Neutrophil (primary cell): ENCODE measurements at regions not wholly inside any gene's neighbourhood (a gene's known extent, or its start where the extent isn't known, plus 50 kb on each side); places are given as distances from the start of the nearest gene placed in this dataset.
"Not testable (repeated sequence)": the region's sequence is repeated elsewhere in the genome, so short reads cannot be mapped to it uniquely, and the experiment has no call there.

Source experiments
- H3K27ac ChIP-seq: fragments of 200-600 bp; sonication (generic); 2 replicates; pipeline ENCODE4 v1.5.1; 2016; ENCODE audit warnings: mild to moderate bottlenecking, moderate library complexity
- H3K27me3 ChIP-seq: fragments of 200-600 bp; sonication (generic); 2 replicates; pipeline ENCODE4 v1.6.0; 2016; ENCODE audit warnings: mild to moderate bottlenecking
- H3K36me3 ChIP-seq: fragments of 200-600 bp; sonication (generic); 2 replicates; pipeline ENCODE4 v1.5.1; 2017
- H3K4me1 ChIP-seq, 2 experiments: fragments of 200-600 bp in 1 of 2; sonication (generic) in 1 of 2; 1 replicate in 1 of 2; 2 replicates in 1 of 2; pipeline versions ENCODE4 v1.5.1 to v1.6.1; 2013 to 2016; ENCODE audit warnings: low read depth in 1 of 2, low read length in 1 of 2, mild to moderate bottlenecking in 1 of 2, moderate library complexity in 1 of 2; ENCODE audit not compliant: control insufficient read depth in 1 of 2, insufficient read depth in 1 of 2
- H3K4me3 ChIP-seq, 2 experiments: fragments of 200-600 bp in 1 of 2; sonication (generic) in 1 of 2; 1 replicate in 1 of 2; 2 replicates in 1 of 2; pipeline ENCODE4 v1.5.1; 2013 to 2016; ENCODE audit warnings: low read depth in 1 of 2, low read length in 1 of 2, mild to moderate bottlenecking in 1 of 2, moderate library complexity in 1 of 2
- H3K9me3 ChIP-seq: fragments of 200-600 bp; sonication (generic); 2 replicates; pipeline ENCODE4 v1.5.1; 2016
- TF ChIP-seq, protein P1 (sequence below): fragments of 200-600 bp; sonication (generic); IDR thresholded peaks from 2 replicates; pipeline ENCODE4 v1.5.1; 2016; ENCODE audit warnings: antibody characterized with exemption

DNA sequence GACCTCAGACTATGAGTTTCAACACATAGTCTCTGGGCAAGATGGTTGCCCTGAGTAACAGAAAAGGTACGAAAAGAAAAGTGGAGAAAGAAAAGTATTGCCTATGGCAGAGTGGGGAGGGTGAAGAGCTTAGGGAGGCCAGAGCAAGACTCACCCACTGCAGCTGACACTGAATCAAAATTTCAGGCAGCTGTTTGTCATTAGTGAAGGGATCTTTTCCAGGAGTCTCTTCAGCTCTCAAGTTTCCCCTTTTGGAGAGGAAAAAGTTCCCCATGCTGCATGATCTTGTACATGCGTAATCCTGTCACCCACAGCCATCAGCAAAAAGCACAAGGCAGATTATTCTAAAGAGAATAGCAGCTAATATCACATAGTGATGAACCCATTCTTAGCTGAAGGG lies 616.9 kb upstream of the GBE1 start:
- H3K36me3 ChIP-seq: no peaks in the 10 kb centered on the region
- no peaks in the 10 kb centered on the region for H3K4me1 ChIP-seq
- H3K9me3 ChIP-seq: no peaks in the 10 kb centered on the region
- no peaks in the 10 kb centered on the region for H3K27me3 ChIP-seq
- TF ChIP-seq, protein P1, sequence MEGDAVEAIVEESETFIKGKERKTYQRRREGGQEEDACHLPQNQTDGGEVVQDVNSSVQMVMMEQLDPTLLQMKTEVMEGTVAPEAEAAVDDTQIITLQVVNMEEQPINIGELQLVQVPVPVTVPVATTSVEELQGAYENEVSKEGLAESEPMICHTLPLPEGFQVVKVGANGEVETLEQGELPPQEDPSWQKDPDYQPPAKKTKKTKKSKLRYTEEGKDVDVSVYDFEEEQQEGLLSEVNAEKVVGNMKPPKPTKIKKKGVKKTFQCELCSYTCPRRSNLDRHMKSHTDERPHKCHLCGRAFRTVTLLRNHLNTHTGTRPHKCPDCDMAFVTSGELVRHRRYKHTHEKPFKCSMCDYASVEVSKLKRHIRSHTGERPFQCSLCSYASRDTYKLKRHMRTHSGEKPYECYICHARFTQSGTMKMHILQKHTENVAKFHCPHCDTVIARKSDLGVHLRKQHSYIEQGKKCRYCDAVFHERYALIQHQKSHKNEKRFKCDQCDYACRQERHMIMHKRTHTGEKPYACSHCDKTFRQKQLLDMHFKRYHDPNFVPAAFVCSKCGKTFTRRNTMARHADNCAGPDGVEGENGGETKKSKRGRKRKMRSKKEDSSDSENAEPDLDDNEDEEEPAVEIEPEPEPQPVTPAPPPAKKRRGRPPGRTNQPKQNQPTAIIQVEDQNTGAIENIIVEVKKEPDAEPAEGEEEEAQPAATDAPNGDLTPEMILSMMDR: no peak
- H3K27ac ChIP-seq: no peak overlapping the region
- no peak overlapping the region for H3K4me3 ChIP-seq

DNA sequence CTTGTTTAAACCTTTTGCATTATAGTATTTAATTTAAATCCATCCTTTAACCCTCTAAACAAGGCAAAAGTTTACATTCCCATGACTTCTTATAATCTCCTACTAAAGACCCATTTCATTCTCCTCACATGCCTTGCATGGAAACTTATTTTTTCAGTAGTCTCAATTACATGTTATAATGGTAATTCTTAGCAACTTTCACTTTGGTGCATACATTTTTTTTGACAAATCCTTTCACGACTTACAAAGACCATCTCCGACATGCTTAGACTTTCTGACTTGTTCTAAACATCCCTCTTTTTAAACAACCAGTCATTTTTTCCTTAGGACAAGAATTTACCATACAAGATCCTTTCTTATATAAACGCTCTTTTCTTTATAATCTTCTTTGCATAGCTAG lies 615.4 kb upstream of the GBE1 start:
- TF ChIP-seq, protein P1: no peak
- no peaks in the 10 kb centered on the region for H3K36me3 ChIP-seq
- H3K27me3 ChIP-seq: no peaks in the 10 kb centered on the region
- no peaks in the 10 kb centered on the region for H3K9me3 ChIP-seq
- H3K4me3 ChIP-seq: no peak overlapping the region
- no peak overlapping the region for H3K27ac ChIP-seq
- no peaks in the 10 kb centered on the region for H3K4me1 ChIP-seq

DNA sequence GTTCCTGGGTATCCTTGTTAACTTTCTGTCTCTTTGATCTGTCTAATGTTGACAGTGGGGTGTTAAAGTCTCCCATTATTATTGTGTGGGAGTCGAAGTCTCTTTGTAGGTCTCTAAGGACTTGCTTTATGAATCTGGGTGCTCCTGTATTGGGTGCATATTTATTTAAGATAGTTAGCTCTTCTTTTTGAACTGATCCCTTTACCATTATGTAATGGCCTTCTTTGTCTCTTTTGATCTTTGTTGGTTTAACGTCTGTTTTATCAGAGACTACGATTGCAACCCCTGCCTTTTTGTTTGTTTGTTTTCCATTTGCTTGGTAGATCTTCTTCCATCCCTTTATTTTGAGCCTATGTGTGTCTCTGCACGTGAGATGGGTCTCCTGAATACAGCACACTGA lies 612.4 kb upstream of the GBE1 start:
- not testable (repeated sequence) for H3K27ac ChIP-seq, H3K9me3 ChIP-seq, H3K27me3 ChIP-seq, H3K4me3 ChIP-seq, H3K36me3 ChIP-seq, H3K4me1 ChIP-seq

DNA sequence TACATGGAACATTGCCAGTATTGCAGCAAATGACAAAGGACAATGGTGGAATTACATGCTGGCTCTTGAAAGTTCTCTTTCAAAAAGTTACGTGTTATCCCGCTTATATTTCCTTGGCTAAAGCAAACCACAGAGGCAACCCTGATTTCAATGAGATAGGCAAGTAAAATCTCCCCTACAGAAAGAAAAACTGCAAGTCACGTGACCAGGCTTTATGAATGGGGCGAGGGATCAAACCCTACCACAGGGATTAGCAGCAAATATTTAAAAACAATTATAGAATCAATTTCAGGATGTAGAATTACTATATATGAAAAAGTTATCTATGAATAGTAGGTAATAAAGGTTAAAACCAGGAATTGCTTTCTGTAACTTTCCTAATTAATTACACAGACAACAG lies 603.4 kb upstream of the GBE1 start:
- H3K27me3 ChIP-seq: no peaks in the 10 kb centered on the region
- no peak overlapping the region for H3K27ac ChIP-seq
- no peaks in the 10 kb centered on the region for H3K4me1 ChIP-seq
- H3K4me3 ChIP-seq: no peak overlapping the region
- H3K9me3 ChIP-seq: no peaks in the 10 kb centered on the region
- H3K36me3 ChIP-seq: no peaks in the 10 kb centered on the region
- TF ChIP-seq, protein P1: no peak

DNA sequence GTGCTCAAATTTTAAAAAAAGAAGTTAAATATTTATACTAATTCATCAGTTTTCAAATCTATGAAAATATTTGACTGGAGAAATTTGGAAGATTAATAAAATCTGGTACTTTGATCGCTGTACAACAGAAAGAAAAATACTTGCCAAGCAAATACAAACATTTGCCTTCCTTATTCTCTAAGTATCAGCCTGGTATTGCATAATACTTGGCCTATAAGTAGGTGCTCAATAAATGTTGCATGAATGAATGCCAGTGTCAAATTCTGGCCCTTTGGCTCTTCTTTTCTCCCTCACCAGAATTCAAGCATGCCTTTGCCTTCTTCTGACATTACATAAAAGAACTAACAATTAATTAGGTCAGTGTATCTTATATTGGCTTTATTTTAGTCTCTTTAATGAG lies 601.7 kb upstream of the GBE1 start:
- Histone ChIP-seq H3K9me3 (no peaks in the 10 kb centered on the region), H3K4me3 (no peak overlapping the region), H3K27ac (no peak overlapping the region), H3K36me3 (no peaks in the 10 kb centered on the region), H3K27me3 (no peaks in the 10 kb centered on the region), H3K4me1 (no peaks in the 10 kb centered on the region)
- TF ChIP-seq, protein P1: no peak

DNA sequence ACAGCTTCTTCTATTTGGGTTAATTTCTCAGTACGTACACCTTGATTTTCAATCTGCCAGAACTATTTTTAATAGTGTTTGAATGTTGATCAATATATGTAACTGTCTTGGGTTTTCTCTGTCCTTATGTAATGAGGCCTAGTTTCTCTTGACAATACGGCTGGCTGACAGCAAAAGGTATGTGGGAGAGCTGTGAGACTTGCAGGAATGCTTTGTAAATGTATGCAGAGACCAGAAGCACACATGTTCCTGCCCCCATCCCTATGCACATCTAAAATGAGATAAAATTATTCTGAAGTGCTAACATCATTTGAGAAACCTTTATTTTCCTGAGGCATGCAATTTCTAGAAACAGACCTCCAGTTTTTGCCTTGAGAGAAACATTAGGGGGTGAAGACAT lies 593.8 kb upstream of the GBE1 start:
- TF ChIP-seq, protein P1: no peak
- Histone ChIP-seq H3K27me3 (no peaks in the 10 kb centered on the region), H3K4me1 (no peaks in the 10 kb centered on the region), H3K4me3 (no peak overlapping the region), H3K9me3 (no peaks in the 10 kb centered on the region), H3K27ac (no peak overlapping the region), H3K36me3 (no peaks in the 10 kb centered on the region)
